ENCODE measurements at regions not wholly inside any gene's neighbourhood (a gene's known extent, or its start where the extent isn't known, plus 50 kb on each side); places are given as distances from the start of the nearest gene placed in this dataset.
A peak's percentile ranks its signal among the peaks of the same experiment; 100 is the strongest.

- intact Hi-C loops (cut with micrococcal nuclease; ENCODE audit: unreplicated experiment): loop anchor here (10.0 kb wide), 1 partner anchor 412 kb away; no protein-coding TSS in a partner anchor
- CTCF ChIA-PET: interaction anchor here (0.9 kb wide), 1 partner anchor 17 kb away, joined by 3 read pairs; no protein-coding TSS in a partner anchor
Measured at GRCh38 chr2:226656367-226656766, 143.3 kb downstream of the IRS1 start.

GRCh38 chr2:226655871-226656270 is 143.7 kb downstream of the IRS1 start:
- Mint-ChIP-seq H3K4me3 (ENCODE audit: low read depth, unreplicated experiment) (no peak overlapping the region), H3K4me1 (ENCODE audit: low read depth, unreplicated experiment) (peaks cover 72% of the 10 kb centered on the region), H3K27ac (ENCODE audit: unreplicated experiment) (peak overlapping the region; percentile 22), H3K27me3 (ENCODE audit: unreplicated experiment) (no peaks in the 10 kb centered on the region), H3K9me3 (ENCODE audit: low read depth, unreplicated experiment) (no peaks in the 10 kb centered on the region), H3K36me3 (ENCODE audit: insufficient read depth, unreplicated experiment) (peaks cover 10% of the 10 kb centered on the region)
- no peak for DNase-seq
- CTCF ChIA-PET: interaction anchor here (0.9 kb wide), 1 partner anchor 17 kb away, joined by 3 read pairs; no protein-coding TSS in a partner anchor
- BruUV-seq (replicated peaks): no TSS peak
- TF ChIP-seq CTCF (IDR thresholded peaks at IDR 0.05; ENCODE audit: unreplicated experiment): no peak
- intact Hi-C loops (cut with micrococcal nuclease; ENCODE audit: unreplicated experiment): loop anchor here (10.0 kb wide), 1 partner anchor 411 kb away; no protein-coding TSS in a partner anchor

More at GRCh38 chr2:226656367-226656766, 143.3 kb downstream of the IRS1 start:
- TF ChIP-seq CTCF (IDR thresholded peaks at IDR 0.05; ENCODE audit: unreplicated experiment): no peak
- Mint-ChIP-seq H3K9me3 (ENCODE audit: low read depth, unreplicated experiment) (no peaks in the 10 kb centered on the region), H3K27ac (ENCODE audit: unreplicated experiment) (peak overlapping the region; percentile 22), H3K36me3 (ENCODE audit: insufficient read depth, unreplicated experiment) (peaks cover 10% of the 10 kb centered on the region), H3K4me3 (ENCODE audit: low read depth, unreplicated experiment) (no peak overlapping the region), H3K27me3 (ENCODE audit: unreplicated experiment) (no peaks in the 10 kb centered on the region), H3K4me1 (ENCODE audit: low read depth, unreplicated experiment) (peaks cover 72% of the 10 kb centered on the region)
- BruUV-seq (replicated peaks): no TSS peak
- peak; percentile 9 for DNase-seq

- DNase-seq: no peak
- CTCF ChIA-PET: interaction anchor here (0.7 to 1.8 kb wide), 3 partner anchors 46 to 150 kb away, joined by 4 to 5 read pairs (median 5); no protein-coding TSS in a partner anchor
- peaks cover 3% of the 10 kb centered on the region for H3K9me3 Mint-ChIP-seq (ENCODE audit: low read depth, unreplicated experiment)
- peaks cover 21% of the 10 kb centered on the region for H3K36me3 Mint-ChIP-seq (ENCODE audit: insufficient read depth, unreplicated experiment)
- H3K27me3 Mint-ChIP-seq (ENCODE audit: unreplicated experiment): no peaks in the 10 kb centered on the region
- peak overlapping the region; percentile 86 for H3K27ac Mint-ChIP-seq (ENCODE audit: unreplicated experiment)
- TSS peak; percentile 90 for BruUV-seq (replicated peaks)
- H3K4me3 Mint-ChIP-seq (ENCODE audit: low read depth, unreplicated experiment): peak overlapping the region; percentile 5
- peaks cover 68% of the 10 kb centered on the region for H3K4me1 Mint-ChIP-seq (ENCODE audit: low read depth, unreplicated experiment)
- no peak for TF ChIP-seq CTCF (IDR thresholded peaks at IDR 0.05; ENCODE audit: unreplicated experiment)
- intact Hi-C loops (cut with micrococcal nuclease; ENCODE audit: unreplicated experiment): loop anchor here (1.0 to 10.0 kb wide), 7 partner anchors 20 to 536 kb away; no protein-coding TSS in a partner anchor
Measured at GRCh38 chr2:226652983-226653765, 146.4 kb downstream of the IRS1 start.

DNA sequence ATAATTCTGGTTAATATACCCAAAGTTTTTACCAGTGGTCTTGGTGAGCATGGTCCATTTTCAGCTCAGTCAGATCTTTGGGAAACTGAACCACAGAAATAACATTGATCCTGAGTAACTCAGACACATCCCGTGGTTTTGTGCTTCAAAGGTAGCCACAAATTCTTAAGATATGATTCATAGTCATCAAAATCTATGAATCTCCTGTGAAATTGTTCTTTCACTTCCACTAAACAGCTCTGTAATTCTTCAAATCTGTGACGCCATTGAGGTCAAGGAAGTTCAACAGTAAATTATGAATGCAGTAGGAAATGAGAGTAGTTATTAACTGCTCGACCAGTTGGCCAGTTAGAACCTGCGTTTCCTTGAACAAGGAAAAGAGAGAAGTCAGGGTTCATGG is 147.3 kb downstream of the IRS1 start:
- BruUV-seq (replicated peaks): no TSS peak
- CTCF ChIA-PET: interaction anchor here (0.7 to 1.8 kb wide), 4 partner anchors 17 to 150 kb away, joined by 4 to 5 read pairs (median 4); no protein-coding TSS in a partner anchor
- H3K9me3 Mint-ChIP-seq (ENCODE audit: low read depth, unreplicated experiment): peaks cover 3% of the 10 kb centered on the region
- H3K27me3 Mint-ChIP-seq (ENCODE audit: unreplicated experiment): no peaks in the 10 kb centered on the region
- H3K4me1 Mint-ChIP-seq (ENCODE audit: low read depth, unreplicated experiment): peaks cover 60% of the 10 kb centered on the region
- intact Hi-C loops (cut with micrococcal nuclease; ENCODE audit: unreplicated experiment): loop anchor here (1.0 to 10.0 kb wide), 7 partner anchors 21 to 535 kb away; no protein-coding TSS in a partner anchor
- peak overlapping the region; percentile 86 for H3K27ac Mint-ChIP-seq (ENCODE audit: unreplicated experiment)
- TF ChIP-seq CTCF (IDR thresholded peaks at IDR 0.05; ENCODE audit: unreplicated experiment): no peak
- peak overlapping the region; percentile 5 for H3K4me3 Mint-ChIP-seq (ENCODE audit: low read depth, unreplicated experiment)
- H3K36me3 Mint-ChIP-seq (ENCODE audit: insufficient read depth, unreplicated experiment): peaks cover 21% of the 10 kb centered on the region
- DNase-seq: peak; percentile 63

Data from Calu3 (cell line).